ENCODE measurements at regions not wholly inside any gene's neighbourhood (a gene's known extent, or its start where the extent isn't known, plus 50 kb on each side); places are given as distances from the start of the nearest gene placed in this dataset.

GRCh38 chr3:177483182-177483967 lies 286.1 kb upstream of the TBL1XR1 start:
- H3K4me1 ChIP-seq: peaks cover 7% of the 10 kb centered on the region
- 90 to 92% methylated on average over 4 of the region's 4 CpGs for WGBS, 2 donors

DNA sequence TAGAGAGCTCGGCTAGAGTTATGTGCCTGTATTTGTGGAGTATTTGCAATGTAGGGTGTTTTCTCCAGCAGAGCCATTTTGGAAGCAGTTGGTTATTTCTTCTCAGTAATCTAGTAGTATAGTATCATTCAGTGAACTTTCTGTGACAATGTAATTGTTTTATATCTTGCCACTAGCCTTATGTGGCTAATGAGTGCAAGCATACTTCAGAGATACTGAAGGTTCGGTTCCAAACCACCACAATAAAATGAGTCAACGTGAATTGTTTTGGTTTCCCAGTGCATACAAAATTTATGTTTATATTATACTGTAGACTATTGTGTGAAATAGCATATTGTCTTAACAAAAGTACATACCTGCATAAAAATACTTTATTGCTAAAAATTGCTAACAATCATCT lies 286.9 kb upstream of the TBL1XR1 start:
- Histone ChIP-seq H3K9me3 (no peaks in the 10 kb centered on the region), H3K4me3 (no peak overlapping the region), H3K36me3 (ENCODE audit: low read depth, missing control alignments) (no peaks in the 10 kb centered on the region), H3K27me3 (no peaks in the 10 kb centered on the region), H3K4me1 (peaks cover under 1% of the 10 kb centered on the region), H3K27ac (no peak overlapping the region)
- no peak for TF ChIP-seq POLR2A (IDR thresholded peaks at IDR 0.05)
- TF ChIP-seq, protein P1, sequence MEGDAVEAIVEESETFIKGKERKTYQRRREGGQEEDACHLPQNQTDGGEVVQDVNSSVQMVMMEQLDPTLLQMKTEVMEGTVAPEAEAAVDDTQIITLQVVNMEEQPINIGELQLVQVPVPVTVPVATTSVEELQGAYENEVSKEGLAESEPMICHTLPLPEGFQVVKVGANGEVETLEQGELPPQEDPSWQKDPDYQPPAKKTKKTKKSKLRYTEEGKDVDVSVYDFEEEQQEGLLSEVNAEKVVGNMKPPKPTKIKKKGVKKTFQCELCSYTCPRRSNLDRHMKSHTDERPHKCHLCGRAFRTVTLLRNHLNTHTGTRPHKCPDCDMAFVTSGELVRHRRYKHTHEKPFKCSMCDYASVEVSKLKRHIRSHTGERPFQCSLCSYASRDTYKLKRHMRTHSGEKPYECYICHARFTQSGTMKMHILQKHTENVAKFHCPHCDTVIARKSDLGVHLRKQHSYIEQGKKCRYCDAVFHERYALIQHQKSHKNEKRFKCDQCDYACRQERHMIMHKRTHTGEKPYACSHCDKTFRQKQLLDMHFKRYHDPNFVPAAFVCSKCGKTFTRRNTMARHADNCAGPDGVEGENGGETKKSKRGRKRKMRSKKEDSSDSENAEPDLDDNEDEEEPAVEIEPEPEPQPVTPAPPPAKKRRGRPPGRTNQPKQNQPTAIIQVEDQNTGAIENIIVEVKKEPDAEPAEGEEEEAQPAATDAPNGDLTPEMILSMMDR (IDR thresholded peaks at IDR 0.05): no peak
- WGBS, 2 donors: 78 to 85% methylated on average over 3 of the region's 3 CpGs
- intact Hi-C loops (cut with DNase I; ENCODE audit: low total_unique reads): no loop called here
- DNase-seq: no peak

More at GRCh38 chr3:177483182-177483967, 286.1 kb upstream of the TBL1XR1 start:
- H3K36me3 ChIP-seq (ENCODE audit: low read depth, missing control alignments): no peaks in the 10 kb centered on the region
- H3K9me3 ChIP-seq: no peaks in the 10 kb centered on the region
- H3K4me3 ChIP-seq: no peak overlapping the region
- DNase-seq: peak; percentile 23
- no peak for TF ChIP-seq POLR2A (IDR thresholded peaks at IDR 0.05)
- TF ChIP-seq, protein P1 (IDR thresholded peaks at IDR 0.05): no peak
- intact Hi-C loops (cut with DNase I; ENCODE audit: low total_unique reads): no loop called here
- no peaks in the 10 kb centered on the region for H3K27me3 ChIP-seq
- no peak overlapping the region for H3K27ac ChIP-seq

DNA sequence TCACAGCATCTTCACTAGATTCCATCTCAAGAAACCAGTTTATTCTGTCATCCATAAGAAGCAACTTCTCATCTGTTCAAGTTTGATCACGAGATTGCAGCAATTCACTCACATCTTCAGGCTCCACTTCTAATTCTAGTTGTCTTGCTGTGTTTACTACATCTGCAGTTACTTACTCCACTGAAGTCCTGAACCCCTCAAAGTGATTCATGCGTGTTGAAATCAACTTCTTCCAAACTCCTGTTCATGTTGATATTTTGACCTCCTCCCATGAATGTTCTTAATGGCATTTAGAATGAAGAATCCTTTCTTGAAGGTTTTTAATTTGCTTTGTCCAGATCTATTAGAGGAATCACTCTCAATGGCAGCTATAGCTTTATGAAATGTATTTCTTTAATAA lies 287.6 kb upstream of the TBL1XR1 start:
- Histone ChIP-seq H3K4me1 (no peaks in the 10 kb centered on the region), H3K36me3 (ENCODE audit: low read depth, missing control alignments) (no peaks in the 10 kb centered on the region), H3K27me3 (no peaks in the 10 kb centered on the region), H3K27ac (no peak overlapping the region), H3K4me3 (no peak overlapping the region), H3K9me3 (no peaks in the 10 kb centered on the region)
- TF ChIP-seq, protein P1 (IDR thresholded peaks at IDR 0.05): no peak
- TF ChIP-seq POLR2A (IDR thresholded peaks at IDR 0.05): no peak
- intact Hi-C loops (cut with DNase I; ENCODE audit: low total_unique reads): no loop called here
- no peak for DNase-seq
- 98 to 100% methylated on average over 2 of the region's 2 CpGs for WGBS, 2 donors

DNA sequence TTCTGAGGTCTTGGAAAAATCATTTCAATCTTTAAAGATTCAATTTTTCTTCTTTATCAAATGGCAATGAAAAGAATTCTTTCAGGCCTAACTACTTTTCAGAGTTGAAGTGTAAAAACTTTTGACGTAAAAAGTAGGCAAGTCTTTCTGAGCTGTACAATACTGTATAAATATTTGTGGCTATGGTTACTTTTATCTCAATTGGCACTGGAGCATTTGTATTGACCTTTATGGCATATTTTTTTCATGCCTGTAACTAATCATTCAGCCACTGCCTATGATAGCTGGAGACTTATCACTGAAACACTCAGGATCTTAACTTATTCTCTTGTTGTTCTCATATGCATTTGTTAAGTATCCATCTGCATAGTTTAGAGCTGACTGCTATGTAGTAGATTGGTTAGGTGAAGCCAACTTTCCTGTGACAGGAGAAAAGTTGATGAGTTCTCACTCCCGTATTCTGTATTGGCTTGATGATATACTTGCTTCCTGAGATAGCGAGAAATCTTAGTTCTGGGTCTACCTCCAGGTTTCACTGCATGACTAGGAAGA lies 290.4 kb upstream of the TBL1XR1 start:
- Histone ChIP-seq H3K4me1 (peaks cover 6% of the 10 kb centered on the region), H3K36me3 (ENCODE audit: low read depth, missing control alignments) (no peaks in the 10 kb centered on the region), H3K27ac (no peak overlapping the region), H3K27me3 (no peaks in the 10 kb centered on the region), H3K9me3 (no peaks in the 10 kb centered on the region), H3K4me3 (no peak overlapping the region)
- no peak for DNase-seq
- intact Hi-C loops (cut with DNase I; ENCODE audit: low total_unique reads): no loop called here
- WGBS, 2 donors: 78 to 82% methylated on average over 3 of the region's 3 CpGs
- TF ChIP-seq, protein P1 (IDR thresholded peaks at IDR 0.05): no peak
- no peak for TF ChIP-seq POLR2A (IDR thresholded peaks at IDR 0.05)

Measured in testis (tissue), 2 donors.